Esophagus squamous epithelium (tissue), 5 donors: ENCODE measurements at regions not wholly inside any gene's neighbourhood (a gene's known extent, or its start where the extent isn't known, plus 50 kb on each side); places are given as distances from the start of the nearest gene placed in this dataset.

ENCODE experiments used
- DNase-seq: peaks from one replicate; lab custom pipeline; 2025; lab: John Stamatoyannopoulos, UW
- H3K27ac ChIP-seq, 4 donors: fragments of 200-600 bp; sonication (generic); one replicate each; pipeline ENCODE4 v1.5.1; 2016 to 2019; ENCODE audit warnings: mild to moderate bottlenecking in 1 of 4
- H3K27me3 ChIP-seq, 4 donors: fragments of 200-600 bp; sonication (generic); 1 replicate in 3 of 4; 2 replicates in 1 of 4; pipeline versions ENCODE4 v1.5.1 to v1.6.0; 2017 to 2021; ENCODE audit warnings: antibody characterized with exemption in 1 of 4
- H3K36me3 ChIP-seq, 3 donors: fragments of 200-600 bp; sonication (generic); one replicate each; pipeline ENCODE4 v1.5.1; 2016 to 2019
- H3K4me1 ChIP-seq, 3 donors: fragments of 200-600 bp; sonication (generic); one replicate each; pipeline ENCODE4 v1.5.1; 2017 to 2019
- H3K4me3 ChIP-seq, 4 donors: fragments of 200-600 bp; sonication (generic); 1 replicate in 3 of 4; 2 replicates in 1 of 4; pipeline ENCODE4 v1.5.1; 2016 to 2019; ENCODE audit warnings: mild to moderate bottlenecking in 2 of 4, moderate library complexity in 1 of 4
- H3K9me3 ChIP-seq, 3 donors: fragments of 200-600 bp; sonication (generic); one replicate each; pipeline ENCODE4 v1.5.1; 2016 to 2019
- POLR2A ChIP-seq, 4 donors: fragments of 450-650 bp; IDR thresholded peaks; one replicate each; pipeline ENCODE4 v1.6.1; 2017; ENCODE audit warnings: antibody characterized with exemption in 4 of 4, mild to moderate bottlenecking in 4 of 4, moderate library complexity in 3 of 4
- WGBS, 2 donors: methylation state at CpG; one replicate each; pipeline ENCODE4 v1.1.5; 2018; 5-methylcytosine and 5-hydroxymethylcytosine counted together
- intact Hi-C: fragments of 100-400 bp; cut with DNase I; formaldehyde crosslinking; loops from one replicate; pipeline ENCODE4 v1.15.0; 2022
- TF ChIP-seq, protein P1 (sequence below), 6 experiments: fragments of 450-650 bp in 4 of 6; fragments of 200-600 bp in 2 of 6; sonication (generic) in 2 of 6; IDR thresholded peaks; one replicate each; pipeline ENCODE4 v1.5.1; 2016 to 2019; ENCODE audit warnings: antibody characterized with exemption in 6 of 6, mild to moderate bottlenecking in 4 of 6, moderate library complexity in 4 of 6
- donor health status: DM: yes; HTN: yes; CAD: no.

DNA sequence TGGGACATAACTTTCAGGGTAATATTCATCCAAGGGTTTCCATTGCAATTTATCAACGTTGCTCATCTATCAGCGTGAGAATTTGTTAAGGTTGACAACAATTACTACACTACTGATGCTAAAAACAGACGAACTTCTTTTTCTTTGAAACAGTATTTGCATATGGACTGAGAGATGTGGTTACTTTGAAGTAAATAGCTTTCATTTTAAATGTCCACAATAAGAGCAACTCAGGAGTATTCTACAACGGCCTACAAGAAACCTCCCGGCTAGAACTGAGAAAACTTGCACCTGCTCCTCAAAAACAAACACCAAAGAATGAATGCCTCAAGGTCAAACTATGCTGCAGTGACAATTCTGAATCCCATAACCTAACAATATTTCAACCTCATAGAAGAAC is 238.4 kb downstream of the IRS2 start:
- 62 to 79% methylated on average over 5 of the region's 5 CpGs for WGBS, 2 donors
- intact Hi-C loops, result no loop called here
- no peak for DNase-seq
- no peak overlapping the region for H3K27ac ChIP-seq
- no peak for TF ChIP-seq POLR2A (IDR thresholded peaks at IDR 0.05)
- TF ChIP-seq, protein P1, sequence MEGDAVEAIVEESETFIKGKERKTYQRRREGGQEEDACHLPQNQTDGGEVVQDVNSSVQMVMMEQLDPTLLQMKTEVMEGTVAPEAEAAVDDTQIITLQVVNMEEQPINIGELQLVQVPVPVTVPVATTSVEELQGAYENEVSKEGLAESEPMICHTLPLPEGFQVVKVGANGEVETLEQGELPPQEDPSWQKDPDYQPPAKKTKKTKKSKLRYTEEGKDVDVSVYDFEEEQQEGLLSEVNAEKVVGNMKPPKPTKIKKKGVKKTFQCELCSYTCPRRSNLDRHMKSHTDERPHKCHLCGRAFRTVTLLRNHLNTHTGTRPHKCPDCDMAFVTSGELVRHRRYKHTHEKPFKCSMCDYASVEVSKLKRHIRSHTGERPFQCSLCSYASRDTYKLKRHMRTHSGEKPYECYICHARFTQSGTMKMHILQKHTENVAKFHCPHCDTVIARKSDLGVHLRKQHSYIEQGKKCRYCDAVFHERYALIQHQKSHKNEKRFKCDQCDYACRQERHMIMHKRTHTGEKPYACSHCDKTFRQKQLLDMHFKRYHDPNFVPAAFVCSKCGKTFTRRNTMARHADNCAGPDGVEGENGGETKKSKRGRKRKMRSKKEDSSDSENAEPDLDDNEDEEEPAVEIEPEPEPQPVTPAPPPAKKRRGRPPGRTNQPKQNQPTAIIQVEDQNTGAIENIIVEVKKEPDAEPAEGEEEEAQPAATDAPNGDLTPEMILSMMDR (IDR thresholded peaks at IDR 0.05), result no peak
- no peak overlapping the region for H3K4me3 ChIP-seq
- no peaks in the 10 kb centered on the region for H3K4me1 ChIP-seq
- H3K36me3 ChIP-seq, result no peaks in the 10 kb centered on the region
- no peaks in the 10 kb centered on the region for H3K27me3 ChIP-seq
- no peaks in the 10 kb centered on the region for H3K9me3 ChIP-seq

DNA sequence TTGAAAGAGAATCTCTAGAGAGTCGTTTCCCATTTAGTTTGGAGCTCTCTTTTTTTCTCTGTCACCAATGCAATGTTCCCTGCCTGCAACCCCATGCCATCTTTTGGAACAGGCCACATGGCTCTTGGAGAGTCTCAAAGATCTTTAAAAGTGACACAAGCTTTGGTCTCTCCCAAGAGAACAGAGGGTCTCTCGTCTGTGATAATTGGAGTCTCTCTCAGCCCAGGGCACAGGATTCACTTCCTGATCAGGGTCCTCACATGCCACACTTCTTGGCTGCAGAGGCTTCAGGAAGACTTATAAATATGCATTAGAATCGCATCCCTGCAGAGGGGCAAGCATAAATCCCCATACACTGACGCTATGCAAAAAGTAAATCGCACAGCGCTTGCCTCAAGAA is 240.5 kb downstream of the IRS2 start:
- no peaks in the 10 kb centered on the region for H3K36me3 ChIP-seq
- no peak overlapping the region for H3K27ac ChIP-seq
- H3K4me1 ChIP-seq, result no peaks in the 10 kb centered on the region
- no peak overlapping the region for H3K4me3 ChIP-seq
- no peak for DNase-seq
- intact Hi-C loops, result no loop called here
- 60 to 61% methylated on average over 6 of the region's 6 CpGs for WGBS, 2 donors
- H3K9me3 ChIP-seq, result no peaks in the 10 kb centered on the region
- no peaks in the 10 kb centered on the region for H3K27me3 ChIP-seq
- TF ChIP-seq, protein P1 (IDR thresholded peaks at IDR 0.05), result no peak
- TF ChIP-seq POLR2A (IDR thresholded peaks at IDR 0.05), result no peak

DNA sequence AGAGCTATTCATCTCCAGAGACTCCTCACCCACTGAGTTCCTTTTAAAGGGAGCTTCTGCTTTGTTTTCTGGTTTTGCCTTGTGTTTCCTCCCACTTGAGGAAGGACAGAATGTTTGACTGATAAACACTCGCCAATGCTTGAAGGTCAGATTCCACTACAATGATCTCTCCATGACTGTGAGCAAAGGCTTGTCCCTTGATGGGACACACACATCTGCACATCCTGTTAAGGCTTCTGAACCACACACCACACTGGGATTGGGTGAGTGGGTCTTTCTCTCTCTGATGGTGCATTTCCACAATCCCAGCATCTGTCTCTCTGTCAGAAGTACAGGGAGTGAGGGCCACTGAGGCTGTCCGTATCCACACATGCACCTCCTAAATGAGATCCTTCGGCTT is 245.3 kb downstream of the IRS2 start:
- no peaks in the 10 kb centered on the region for H3K4me1 ChIP-seq
- 79 to 87% methylated on average over 3 of the region's 3 CpGs for WGBS, 2 donors
- DNase-seq, result no peak

DNA sequence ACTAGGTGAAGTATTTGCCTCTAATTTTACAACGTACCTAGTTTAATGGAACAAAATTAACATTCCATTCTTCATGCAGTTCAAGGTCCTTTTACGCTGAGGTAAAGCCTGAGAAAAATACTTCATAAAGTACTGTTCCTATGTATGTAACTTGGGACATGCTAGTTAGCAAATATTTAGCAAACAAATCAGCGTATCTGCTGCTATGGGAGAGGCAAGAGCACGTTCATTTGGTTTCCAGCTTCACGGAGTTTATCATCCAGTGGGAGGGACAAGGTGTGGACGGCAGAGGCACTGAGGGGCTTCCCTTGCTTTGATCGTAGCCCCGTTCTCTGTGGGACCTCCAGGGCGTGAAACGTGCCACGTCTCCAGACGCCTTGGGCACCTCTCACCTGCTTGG is 248.8 kb downstream of the IRS2 start:
- intact Hi-C loops, result no loop called here
- H3K27ac ChIP-seq, result no peak overlapping the region
- WGBS, 2 donors, result 69 to 78% methylated on average over 12 of the region's 12 CpGs

More for the DNA sequence above, 245.3 kb downstream of the IRS2 start:
- Histone ChIP-seq H3K27ac (no peak overlapping the region), H3K36me3 (no peaks in the 10 kb centered on the region), H3K9me3 (no peaks in the 10 kb centered on the region), H3K27me3 (no peaks in the 10 kb centered on the region), H3K4me3 (no peak overlapping the region)
- intact Hi-C loops, result no loop called here
- no peak for TF ChIP-seq POLR2A (IDR thresholded peaks at IDR 0.05)
- TF ChIP-seq, protein P1 (IDR thresholded peaks at IDR 0.05), result no peak

DNA sequence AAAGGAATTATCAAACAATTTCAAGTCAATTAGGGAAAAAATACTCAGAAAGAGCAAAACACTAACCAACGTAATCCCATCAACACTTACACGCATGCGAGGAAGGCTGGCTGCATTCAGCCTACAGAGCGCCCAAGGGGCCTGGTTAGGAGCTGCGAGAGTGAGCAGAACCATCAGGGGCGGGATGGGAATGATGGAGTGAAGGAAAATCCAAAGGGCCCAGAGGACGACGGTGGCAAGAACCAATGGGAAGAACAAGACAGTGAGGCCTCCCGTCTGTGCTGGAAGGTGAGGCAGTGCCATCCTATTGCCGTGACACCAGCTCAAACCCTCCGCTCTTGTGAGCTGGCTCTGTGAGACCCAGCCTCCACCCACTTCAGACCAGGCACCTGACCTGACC is 253.0 kb downstream of the IRS2 start:
- Histone ChIP-seq H3K4me1 (no peaks in the 10 kb centered on the region), H3K27me3 (no peaks in the 10 kb centered on the region), H3K9me3 (no peaks in the 10 kb centered on the region), H3K4me3 (no peak overlapping the region), H3K36me3 (no peaks in the 10 kb centered on the region), H3K27ac (no peak overlapping the region)
- no peak for DNase-seq
- TF ChIP-seq POLR2A (IDR thresholded peaks at IDR 0.05), result no peak
- TF ChIP-seq, protein P1 (IDR thresholded peaks at IDR 0.05), result no peak
- intact Hi-C loops, result no loop called here
- 88 to 89% methylated on average over 11 of the region's 11 CpGs for WGBS, 2 donors

More for the DNA sequence above, 248.8 kb downstream of the IRS2 start:
- H3K4me1 ChIP-seq, result no peaks in the 10 kb centered on the region
- no peak for DNase-seq
- no peaks in the 10 kb centered on the region for H3K36me3 ChIP-seq
- H3K9me3 ChIP-seq, result no peaks in the 10 kb centered on the region
- H3K4me3 ChIP-seq, result no peak overlapping the region
- TF ChIP-seq POLR2A (IDR thresholded peaks at IDR 0.05), result no peak
- TF ChIP-seq, protein P1 (IDR thresholded peaks at IDR 0.05), result no peak
- no peaks in the 10 kb centered on the region for H3K27me3 ChIP-seq
